GM18511 (cell line): ENCODE measurements at regions not wholly inside any gene's neighbourhood (a gene's known extent, or its start where the extent isn't known, plus 50 kb on each side); places are given as distances from the start of the nearest gene placed in this dataset.
"Not testable (repeated sequence)": the region's sequence is repeated elsewhere in the genome, so short reads cannot be mapped to it uniquely, and the experiment has no call there.

Experiments used
- ATAC-seq: cut with Tn5 transposase; IDR thresholded peaks from one replicate; pipeline ENCODE4 v1.9.1; 2021; ENCODE audit warnings: mild to moderate bottlenecking, moderate library complexity; ENCODE audit not compliant: unreplicated experiment

DNA sequence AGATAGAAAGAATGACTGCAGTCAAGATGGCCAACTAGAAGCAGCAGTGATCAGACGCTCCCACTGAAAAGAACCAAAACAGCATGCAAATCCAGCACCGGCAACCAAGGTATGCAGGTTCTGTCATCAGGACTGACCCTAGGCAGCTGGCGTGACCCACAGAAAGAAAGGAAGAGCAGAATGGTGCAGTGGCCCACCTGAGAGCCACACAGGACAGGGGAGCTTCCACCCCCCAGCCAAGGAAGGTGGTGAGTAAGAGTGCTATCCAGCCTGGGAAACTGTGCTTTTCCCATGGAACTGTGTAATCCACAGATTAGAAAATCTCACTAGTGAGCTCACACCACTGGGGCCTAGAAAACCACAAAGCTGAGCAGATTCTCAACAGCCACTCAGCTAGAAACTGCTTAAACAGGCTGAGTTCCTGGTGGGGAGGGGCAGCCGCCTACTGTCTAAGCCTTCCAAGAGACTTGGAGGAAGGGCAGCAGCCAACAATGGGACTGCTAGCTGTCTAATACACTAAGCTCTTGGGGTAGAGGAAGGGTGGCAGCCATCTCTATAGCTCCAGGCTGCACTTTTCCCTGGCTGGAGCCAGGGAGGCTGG is 127.9 kb downstream of the EVA1A start:
- peak; percentile 85 for ATAC-seq

DNA sequence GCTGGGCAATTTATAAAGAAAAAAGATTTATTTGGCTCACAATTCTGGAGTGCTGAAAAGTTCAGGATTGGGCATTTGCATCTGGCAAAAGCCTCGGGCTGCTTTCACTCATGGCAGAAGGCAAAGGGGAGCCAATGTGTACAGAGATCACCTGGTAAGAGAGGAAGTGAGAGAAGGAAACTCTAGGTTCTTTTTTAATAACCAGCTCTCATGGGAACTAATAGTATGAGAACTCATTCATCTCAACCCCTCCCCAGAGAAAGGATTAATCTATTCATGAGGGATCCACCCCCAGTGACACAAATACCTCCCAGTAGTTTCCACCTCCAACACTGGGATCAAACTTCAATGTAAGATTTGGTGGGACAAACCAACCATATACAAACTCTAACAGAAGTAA is 129.0 kb downstream of the EVA1A start:
- peak; percentile 65 for ATAC-seq

DNA sequence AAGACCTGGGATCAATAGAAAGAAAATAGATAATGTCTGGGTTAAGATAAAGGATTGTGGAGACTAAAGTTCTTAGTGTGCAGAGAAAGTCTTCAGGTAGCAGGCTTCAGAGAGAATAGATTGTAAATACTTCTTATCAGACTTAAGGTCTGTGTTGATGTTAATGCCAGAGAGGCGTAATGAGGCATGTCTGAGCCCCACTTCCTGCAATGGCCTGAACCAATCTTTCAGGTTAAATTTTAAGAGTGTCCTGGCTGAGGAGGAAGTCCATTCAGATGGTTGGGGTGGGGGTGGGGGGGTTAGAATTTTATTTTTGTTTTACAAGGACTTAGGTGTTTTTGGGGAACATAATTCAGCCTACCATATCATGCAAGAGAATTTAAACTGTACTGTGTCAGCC is 129.5 kb downstream of the EVA1A start:
- peak; percentile 22 for ATAC-seq

DNA sequence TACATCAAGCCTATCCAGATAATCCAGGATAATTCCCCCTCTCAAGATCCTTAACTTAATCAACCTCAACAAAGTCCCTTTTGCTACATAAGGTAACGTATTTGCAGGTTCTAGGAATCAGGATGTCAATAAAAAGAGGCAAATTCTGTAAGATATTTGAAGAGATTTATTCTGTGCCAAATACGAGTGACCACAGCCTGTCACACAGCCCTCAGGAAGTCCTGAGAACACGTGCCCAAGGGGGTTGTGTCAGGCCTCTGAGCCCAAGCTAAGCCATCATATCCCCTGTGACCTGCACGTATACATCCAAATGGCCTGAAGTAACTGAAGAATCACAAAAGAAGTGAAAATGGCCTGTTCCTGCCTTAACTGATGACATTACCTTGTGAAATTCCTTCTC is 130.3 kb downstream of the EVA1A start:
- ATAC-seq: not testable (repeated sequence)

DNA sequence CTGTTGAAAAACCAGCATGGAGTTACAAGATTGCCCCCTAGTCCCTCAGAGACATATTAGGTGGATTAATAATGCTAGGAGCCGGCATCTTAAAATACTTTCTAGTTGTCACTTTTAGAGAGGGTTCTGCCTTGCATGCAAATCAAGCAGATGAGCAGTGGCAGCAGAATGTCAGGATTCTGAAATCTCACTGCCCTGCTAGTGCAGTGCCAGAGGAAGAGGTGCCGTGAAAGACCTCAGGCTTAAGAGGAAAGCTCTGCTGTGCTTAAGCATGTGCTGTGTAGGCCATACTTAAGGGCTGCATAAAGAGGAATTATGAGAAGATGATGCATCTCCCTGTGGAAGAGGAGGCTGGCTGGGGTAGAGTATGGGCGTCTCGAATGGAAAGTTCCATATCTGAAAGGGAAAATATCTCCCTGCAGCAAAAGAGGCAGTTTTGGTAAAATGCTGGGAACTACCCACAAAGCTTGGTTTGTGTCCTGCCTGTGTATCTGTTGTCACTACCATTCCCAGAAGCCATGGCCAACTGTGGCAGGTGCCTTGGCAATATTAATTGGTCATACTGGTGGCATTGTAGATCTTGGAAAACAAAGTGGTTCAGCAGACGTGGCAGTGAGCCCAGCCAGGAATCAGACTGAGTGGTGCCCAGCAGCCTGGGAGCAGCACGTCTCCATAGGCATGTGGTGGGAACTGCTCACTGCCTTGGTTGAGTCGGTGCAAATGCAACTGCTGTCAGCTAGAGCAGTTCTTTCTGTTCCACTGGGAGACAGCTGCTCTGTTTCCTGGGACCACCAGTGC is 131.9 kb downstream of the EVA1A start:
- no peak for ATAC-seq

DNA sequence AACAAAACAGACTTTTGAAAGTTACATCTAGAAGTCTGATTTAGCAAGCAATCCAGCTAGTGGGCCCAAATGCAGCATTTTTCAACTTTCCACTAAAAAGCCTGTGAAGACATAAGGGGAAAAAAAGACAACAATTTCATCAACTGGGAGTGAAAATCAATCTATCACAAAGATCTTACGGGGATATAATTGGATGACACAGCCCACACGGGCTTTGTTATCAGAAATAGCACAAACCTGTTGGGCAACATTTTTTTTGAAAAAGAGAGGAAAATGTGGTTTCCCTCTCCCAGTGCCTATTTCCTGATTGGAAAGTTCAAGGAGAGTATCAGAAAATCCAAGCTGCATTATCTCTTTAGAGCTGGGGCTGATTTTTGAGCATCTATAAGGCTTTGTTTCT is 132.7 kb downstream of the EVA1A start:
- ATAC-seq: no peak

DNA sequence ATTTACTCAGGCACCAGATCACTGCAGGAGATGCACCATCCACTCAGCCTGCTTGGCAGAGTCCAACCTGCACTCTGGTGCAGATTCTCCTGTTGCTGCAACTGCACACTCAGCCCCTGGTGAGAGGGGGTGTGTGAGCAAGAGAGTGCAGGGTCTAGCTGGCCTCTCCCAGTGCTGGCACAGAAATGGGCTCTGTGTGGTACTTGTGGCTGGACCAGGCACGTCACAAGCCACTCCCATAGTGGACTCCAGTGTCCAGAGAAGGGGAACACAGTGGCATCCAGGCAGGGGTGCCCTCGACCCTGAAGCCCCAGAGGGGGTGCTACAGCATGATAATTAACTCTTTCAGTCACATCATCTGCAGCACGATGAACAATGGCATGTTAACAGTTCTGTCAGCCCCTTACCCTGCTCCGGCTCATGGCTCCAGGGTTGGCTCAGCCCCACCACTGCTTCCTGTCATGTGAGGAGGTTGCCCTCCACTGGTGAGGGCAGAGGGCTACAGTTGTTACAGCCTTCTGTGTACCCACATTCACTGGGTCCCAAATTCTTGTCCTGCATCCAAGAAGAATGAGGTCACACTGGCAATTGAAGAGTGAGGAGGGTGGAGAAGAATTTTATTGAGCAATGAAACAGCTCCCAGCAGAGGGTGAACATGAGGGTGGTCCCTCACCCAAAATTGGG is 135.7 kb downstream of the EVA1A start:
- no peak for ATAC-seq

DNA sequence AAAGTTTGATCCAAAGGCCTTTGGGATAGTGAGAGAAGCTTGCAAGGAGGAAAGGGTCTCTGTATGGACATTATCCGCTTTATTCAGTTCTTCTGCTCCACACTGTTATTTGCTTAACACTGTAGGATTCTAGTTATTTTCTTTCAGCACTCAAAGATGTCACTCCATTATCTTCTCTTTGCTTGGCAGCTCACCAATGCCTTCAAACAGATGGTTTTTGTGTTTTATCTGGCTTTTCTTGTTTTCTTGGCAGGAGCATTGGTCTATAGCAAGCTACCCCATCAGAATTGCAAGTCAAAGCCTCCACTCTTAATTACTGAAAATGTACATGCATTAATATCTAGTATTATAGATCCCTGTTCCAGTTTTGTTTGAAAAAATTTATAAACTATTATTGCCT is 138.8 kb downstream of the EVA1A start:
- ATAC-seq: no peak

DNA sequence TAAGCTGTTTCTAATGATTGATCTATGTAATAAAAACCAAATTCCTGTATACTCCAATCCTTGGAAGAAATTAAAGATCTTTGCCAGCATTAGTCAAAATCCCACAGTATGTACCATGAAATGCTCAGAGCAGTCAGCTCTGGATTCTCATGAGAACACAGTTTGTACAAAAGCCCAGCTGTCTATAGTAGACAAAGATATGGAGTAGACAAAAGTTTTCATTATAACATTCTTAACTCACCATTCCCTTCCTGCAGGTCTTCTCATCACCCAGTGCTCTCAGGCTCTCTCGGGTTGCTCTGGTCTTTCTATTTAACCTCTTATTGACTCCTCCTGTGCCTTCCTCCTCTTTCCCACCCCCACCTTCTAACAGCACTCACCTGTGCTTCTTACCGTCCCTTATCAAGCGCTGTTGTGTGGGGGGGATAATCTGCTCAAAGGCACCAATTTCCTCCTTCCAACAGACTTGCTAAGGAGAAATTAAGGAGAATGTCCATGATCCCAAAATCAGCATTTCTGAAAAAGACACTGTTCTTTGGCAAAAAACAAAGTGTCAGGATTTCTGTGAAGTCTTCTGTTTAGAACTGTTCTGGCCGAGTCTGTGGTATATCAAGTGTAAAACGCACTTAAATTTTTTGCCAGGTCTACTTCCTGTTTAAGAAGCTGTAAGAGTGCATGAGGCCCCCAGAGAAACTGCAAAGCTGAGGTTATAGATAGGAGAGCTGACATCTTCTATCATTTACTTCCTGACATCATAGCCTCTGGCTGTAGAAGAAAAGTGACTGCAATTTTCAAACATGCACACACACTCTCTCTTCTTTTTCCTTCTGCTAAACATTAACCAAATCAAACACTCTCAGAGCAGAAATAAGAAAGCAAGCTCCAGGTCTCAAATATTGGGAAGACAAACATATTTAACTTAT is 144.1 kb downstream of the EVA1A start:
- peak; percentile 79 for ATAC-seq

DNA sequence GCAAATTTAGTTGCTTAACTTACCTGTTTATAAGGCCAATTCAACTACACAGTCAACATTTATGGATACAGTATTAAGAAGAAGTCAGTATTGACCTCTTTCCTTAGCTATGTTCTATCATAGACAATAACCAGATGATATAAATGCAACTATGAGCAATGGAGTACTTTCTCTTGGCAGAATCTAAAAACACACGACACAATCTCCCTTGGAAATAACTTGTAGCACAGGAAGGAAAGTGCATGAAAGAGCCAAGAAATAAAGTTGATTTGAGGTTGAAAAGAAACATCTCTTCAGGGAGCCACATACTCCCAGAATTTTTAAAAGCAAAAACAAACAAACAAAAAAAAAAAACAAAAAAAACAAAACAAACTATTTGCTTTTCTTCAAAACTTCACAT is 145.0 kb downstream of the EVA1A start:
- ATAC-seq: no peak

DNA sequence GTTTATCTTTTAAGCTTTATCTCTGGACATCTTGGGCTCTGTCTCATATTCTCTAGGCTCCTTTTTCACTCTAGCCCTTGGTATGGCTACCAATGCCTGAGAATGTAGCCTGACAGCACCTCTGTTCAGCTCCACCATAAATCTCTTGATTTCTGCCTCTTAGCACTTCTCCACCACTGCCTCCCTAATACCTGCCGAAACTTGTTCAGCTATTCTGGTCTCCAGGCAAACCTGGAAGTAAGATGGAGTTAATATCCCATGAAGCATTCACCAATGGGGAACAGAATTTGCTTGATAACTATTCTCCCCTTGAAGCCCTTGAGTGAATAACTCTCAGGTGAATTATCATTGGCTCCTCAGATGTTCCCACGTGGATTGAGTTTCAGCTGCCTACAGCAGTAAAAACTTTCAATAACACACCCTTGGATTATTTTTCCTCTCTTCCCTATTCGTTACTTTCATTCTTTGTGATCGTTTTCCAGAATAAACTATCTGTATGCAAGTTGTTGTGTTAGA is 145.6 kb downstream of the EVA1A start:
- no peak for ATAC-seq

DNA sequence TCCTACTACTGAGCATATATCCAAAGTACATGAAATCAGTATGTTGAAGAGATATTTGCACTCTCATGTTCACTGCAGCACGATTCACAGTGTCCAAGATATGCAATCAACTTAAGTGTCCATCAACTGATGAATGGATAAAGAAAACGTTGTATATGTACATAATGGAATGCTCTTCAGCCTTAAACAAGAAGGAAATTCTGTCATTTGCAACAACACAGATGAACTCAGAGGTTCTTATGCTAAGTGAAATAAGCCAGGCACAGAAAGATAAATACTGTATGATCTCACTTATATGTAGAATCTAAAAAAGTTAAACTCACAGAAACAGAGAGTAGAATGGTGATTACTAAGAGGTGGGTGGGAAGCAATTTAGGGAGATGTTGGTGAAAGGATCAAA is 149.2 kb downstream of the EVA1A start:
- no peak for ATAC-seq

DNA sequence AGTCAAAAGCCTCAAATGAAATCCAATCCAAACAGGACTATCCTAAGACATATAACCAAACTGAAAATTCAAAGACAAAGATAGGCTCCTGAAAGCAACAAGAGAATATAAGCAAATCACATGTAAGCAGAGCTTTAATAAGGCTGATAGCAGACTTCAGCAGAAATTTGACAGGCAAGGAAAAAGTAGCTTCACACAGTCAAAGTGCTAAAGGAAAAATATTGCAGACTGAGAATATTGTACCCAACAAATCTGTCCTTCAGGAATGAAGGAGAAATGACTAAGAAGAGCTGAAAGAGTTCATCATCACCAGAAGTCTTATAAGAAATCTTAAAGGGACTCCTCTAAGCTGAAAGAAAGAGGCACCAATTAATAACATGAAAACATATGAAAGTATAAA is 150.0 kb downstream of the EVA1A start:
- ATAC-seq: no peak

DNA sequence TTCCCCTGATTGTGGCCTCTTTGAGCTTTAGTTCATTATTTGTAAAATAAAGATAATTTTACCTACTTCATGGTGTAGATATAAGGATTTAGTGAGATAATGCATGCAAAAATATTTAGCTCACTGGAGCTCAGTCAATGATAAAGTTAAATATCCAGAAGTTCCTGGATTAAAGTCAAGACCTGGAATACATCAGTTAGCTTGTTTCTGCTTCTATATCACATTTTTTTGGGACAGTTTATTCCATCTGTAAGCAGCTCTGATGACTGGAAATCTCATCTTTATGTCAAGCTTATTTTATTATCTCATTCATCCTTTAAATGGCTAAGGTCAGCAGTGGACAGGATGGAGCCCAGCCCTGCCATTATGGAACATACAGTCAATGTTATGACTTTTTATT is 152.0 kb downstream of the EVA1A start:
- no peak for ATAC-seq

DNA sequence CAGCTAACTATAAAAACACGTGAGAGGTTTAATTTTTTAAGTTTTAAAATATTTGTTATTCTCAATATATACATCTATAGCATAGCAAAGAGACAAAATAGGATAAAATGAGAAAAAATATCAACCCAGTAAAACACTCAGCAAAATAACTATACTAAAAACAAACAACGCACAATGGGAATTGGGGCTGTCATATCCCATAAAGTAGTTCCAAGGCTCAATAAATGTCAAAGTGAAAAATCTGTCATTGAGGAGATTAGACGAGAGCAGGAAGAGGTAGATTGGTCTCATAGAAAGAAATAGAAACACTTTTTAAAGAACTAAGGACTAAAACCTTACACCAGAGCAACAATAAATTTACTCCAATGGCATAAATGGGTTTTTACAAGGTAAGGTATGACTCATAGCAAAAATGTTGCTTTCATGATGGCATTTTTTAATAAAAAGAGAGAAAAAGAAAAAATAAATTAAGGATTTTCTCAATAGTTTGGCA is 153.7 kb downstream of the EVA1A start:
- no peak for ATAC-seq

DNA sequence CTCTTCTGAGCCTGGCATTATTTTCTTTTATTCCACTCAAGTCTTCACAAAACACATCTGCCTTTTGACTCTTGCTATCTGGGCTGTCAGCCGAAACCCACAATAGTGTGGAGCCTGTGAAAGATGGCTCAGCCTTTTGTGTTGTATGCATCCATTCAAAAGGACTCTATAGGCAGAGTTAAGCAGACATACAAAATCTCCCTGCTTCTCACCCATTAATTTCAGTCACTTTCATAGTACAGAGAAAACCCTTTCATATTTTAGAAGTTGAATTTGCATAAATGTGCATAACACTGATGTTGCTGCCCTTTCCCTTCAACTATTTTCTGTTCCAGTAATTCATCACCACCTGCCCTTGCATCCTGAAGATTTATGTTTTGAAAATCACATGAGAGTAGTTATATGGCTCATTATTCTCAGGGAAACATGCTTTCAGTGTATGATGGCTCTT is 154.6 kb downstream of the EVA1A start:
- no peak for ATAC-seq

DNA sequence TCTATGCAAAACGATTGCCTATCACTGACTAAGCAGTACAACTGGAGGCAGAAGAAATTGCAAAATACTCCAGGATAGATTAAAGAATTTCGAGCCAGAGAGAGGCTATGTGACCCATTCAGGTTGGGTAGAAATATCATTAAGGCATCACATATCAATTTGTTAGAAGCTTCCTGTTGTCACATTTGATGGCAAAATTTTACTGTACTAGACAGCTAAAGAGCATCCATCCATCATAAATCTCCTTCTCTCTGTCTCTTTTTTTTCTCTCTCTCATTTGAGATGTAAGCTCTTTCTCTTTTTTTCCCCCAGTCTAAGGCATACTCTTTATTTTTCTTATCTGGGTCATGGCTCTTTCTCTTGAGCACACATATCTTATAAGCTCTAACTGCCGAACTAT is 155.7 kb downstream of the EVA1A start:
- no peak for ATAC-seq

DNA sequence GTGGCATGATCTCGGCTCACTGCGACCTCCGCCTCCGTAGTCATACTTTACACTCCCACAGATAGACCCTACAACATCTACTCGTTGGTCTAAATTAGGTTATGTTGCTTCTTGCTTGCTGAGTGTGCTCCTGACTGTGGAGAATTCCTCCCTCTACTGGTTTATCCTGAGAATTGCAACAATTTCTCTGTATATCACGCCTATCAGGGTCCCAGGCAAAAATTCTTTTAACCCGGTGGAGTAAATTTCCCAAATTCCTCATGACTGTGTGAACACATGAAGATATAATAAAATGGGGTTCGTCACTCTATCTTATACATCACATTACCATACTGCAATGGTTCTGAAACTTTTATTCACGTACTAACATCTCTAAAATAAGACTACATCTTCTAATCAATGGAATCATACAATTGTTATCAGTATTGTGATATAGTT is 156.7 kb downstream of the EVA1A start:
- peak; percentile 89 for ATAC-seq

DNA sequence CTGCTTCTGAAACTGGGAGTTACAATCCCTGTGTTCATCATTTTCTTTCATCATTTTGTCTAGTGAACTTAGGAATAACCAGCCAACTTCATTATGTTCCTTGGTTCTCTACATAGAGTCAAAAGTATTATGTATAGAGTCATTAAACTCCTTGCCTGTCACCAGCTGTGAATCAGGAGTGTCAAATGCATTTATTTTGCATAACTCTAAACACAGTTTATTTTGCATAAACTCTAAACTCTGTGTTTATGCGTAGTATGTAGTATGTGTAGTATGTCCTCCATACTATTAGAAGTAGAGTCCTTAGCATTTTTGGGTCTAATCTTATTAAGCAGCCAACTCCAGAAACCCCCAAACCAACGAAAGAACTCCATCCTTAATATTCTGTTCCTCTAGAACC is 164.4 kb downstream of the EVA1A start:
- no peak for ATAC-seq

DNA sequence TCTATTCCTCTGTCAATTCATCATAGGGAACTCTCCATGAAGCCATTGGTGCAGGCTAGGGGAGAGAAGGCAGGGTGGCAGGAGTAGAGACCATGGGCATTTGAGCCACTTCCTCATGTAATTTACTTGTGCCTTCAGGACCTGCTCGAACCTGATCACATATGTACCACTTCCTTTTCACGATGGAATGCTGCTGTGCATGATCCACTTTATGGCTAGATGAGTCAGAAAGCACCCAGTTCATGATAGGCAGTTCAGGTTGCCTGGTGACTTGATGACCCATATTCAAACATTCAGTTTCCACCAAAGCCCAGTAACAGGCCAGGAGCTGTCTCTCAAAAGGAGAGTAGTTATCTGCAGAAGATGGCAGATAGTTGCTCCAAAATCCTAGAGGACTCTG is 166.0 kb downstream of the EVA1A start:
- ATAC-seq: not testable (repeated sequence)

DNA sequence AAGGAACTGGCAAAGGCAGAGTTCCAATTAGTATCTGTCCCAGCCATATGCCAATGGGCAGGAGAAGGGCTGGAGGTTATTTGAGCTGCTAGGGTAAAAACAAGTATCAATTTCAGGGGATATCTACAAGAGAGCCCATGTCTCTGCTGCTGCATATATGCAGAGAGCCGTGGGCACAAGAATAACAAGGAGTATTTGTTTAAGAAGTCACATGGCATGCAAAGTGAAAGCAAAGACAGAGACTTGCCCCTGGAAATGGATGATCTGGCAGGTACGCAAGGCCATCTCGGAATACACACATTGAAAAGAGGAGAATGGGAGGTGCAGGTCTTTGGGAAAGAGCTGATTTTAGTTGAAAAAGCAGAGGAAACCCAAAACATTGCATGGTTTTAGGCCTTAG is 170.6 kb downstream of the EVA1A start:
- ATAC-seq: no peak
